ENCODE measurements at regions not wholly inside any gene's neighbourhood (a gene's known extent, or its start where the extent isn't known, plus 50 kb on each side); places are given as distances from the start of the nearest gene placed in this dataset.
A peak's percentile ranks its signal among the peaks of the same experiment; 100 is the strongest.

GRCh38 chr6:48835421-48835958 lies 627.6 kb downstream of the MMUT start:
- TF ChIP-seq, protein P1, sequence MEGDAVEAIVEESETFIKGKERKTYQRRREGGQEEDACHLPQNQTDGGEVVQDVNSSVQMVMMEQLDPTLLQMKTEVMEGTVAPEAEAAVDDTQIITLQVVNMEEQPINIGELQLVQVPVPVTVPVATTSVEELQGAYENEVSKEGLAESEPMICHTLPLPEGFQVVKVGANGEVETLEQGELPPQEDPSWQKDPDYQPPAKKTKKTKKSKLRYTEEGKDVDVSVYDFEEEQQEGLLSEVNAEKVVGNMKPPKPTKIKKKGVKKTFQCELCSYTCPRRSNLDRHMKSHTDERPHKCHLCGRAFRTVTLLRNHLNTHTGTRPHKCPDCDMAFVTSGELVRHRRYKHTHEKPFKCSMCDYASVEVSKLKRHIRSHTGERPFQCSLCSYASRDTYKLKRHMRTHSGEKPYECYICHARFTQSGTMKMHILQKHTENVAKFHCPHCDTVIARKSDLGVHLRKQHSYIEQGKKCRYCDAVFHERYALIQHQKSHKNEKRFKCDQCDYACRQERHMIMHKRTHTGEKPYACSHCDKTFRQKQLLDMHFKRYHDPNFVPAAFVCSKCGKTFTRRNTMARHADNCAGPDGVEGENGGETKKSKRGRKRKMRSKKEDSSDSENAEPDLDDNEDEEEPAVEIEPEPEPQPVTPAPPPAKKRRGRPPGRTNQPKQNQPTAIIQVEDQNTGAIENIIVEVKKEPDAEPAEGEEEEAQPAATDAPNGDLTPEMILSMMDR (IDR thresholded peaks at IDR 0.05): no peak
- Histone ChIP-seq H3K9me3 (peaks cover 0 to 14% of the 10 kb centered on the region in 2 donors), H3K27me3 (no peaks in the 10 kb centered on the region), H3K4me3 (no peak overlapping the region), H3K36me3 (no peaks in the 10 kb centered on the region), H3K4me1 (no peaks in the 10 kb centered on the region), H3K27ac (no peak overlapping the region)
- DNase-seq (ENCODE audit: low spot score): no peak

- Histone ChIP-seq H3K27ac (no peak overlapping the region), H3K9me3 (peaks cover 0 to 6% of the 10 kb centered on the region in 2 donors), H3K4me3 (no peak overlapping the region), H3K27me3 (no peaks in the 10 kb centered on the region), H3K36me3 (no peaks in the 10 kb centered on the region), H3K4me1 (no peaks in the 10 kb centered on the region)
- DNase-seq (ENCODE audit: low spot score): no peak
- TF ChIP-seq, protein P1 (IDR thresholded peaks at IDR 0.05): no peak
These were observed 628.3 kb downstream of the MMUT start for GRCh38 chr6:48834706-48835105.

- DNase-seq (ENCODE audit: low spot score): no peak
- Histone ChIP-seq H3K27me3 (no peaks in the 10 kb centered on the region), H3K27ac (no peak overlapping the region), H3K9me3 (no peaks in the 10 kb centered on the region), H3K36me3 (no peaks in the 10 kb centered on the region), H3K4me1 (no peaks in the 10 kb centered on the region), H3K4me3 (no peak overlapping the region)
- TF ChIP-seq, protein P1 (IDR thresholded peaks at IDR 0.05): no peak
These were observed 629.1 kb downstream of the MMUT start for GRCh38 chr6:48833916-48834315.

- peak; percentile 66 for DNase-seq (ENCODE audit: low spot score)
- H3K27ac ChIP-seq: peak overlapping the region in 1 of 2 donors; percentile 54
These were observed 636.0 kb downstream of the MMUT start for GRCh38 chr6:48826901-48827701.

DNA sequence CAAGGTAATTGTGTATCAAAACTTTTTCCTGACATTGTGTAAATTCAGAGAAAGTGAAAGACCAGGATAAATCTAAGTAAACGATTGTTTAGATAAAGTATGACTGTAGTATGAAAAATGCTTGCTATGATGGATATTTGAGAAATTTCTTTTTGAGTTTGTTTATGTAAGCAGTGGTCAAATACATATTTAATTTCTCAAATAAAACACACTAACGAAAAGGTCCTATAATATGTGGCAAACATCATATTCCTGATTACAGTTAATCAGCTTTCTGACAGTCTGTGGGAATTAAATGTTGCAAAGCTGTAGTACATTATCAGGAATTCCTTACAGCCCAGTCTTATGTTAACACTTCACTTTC lies 636.9 kb downstream of the MMUT start:
- no peak for DNase-seq (ENCODE audit: low spot score)
- TF ChIP-seq, protein P1 (IDR thresholded peaks at IDR 0.05): no peak
- Histone ChIP-seq H3K27ac (peak overlapping the region in 1 of 2 donors; percentile 30), H3K4me3 (no peak overlapping the region), H3K36me3 (no peaks in the 10 kb centered on the region), H3K9me3 (no peaks in the 10 kb centered on the region), H3K4me1 (no peaks in the 10 kb centered on the region), H3K27me3 (no peaks in the 10 kb centered on the region)

More at GRCh38 chr6:48826901-48827701, 636.0 kb downstream of the MMUT start:
- no peaks in the 10 kb centered on the region for H3K4me1 ChIP-seq
- no peaks in the 10 kb centered on the region for H3K27me3 ChIP-seq
- no peak overlapping the region for H3K4me3 ChIP-seq
- TF ChIP-seq, protein P1 (IDR thresholded peaks at IDR 0.05): no peak
- H3K9me3 ChIP-seq: no peaks in the 10 kb centered on the region
- H3K36me3 ChIP-seq: no peaks in the 10 kb centered on the region
